HepG2 (cell line): ENCODE measurements at regions not wholly inside any gene's neighbourhood (a gene's known extent, or its start where the extent isn't known, plus 50 kb on each side); places are given as distances from the start of the nearest gene placed in this dataset.

Source experiments
- ATAC-seq: fragments of 200-7000 bp; cut with Tn5 transposase; 3 replicates; pipeline ENCODE4 v1.9.1; 2020; ENCODE audit warnings: mild to moderate bottlenecking, moderate library complexity
- BruUV-seq: library from RNA; stranded (reverse); fragments of 400-500 nt; replicated peaks from 2 replicates; lab custom pipeline; 2021; lab: Mats Ljungman, UMichigan
- CTCF ChIA-PET: fragments of 300-600 bp; formaldehyde crosslinking; extraction: SDS; loops from one replicate; lab custom pipeline; 2021; ENCODE audit warnings: low total read pairs, inconsistent platforms, low intra/inter-chr PET ratio; lab: Yijun Ruan, JAX
- POLR2A ChIA-PET: fragments of 350-600 bp; sonication (Branson Sonifier 250); formaldehyde crosslinking; loops from one replicate; lab custom pipeline; 2020; ENCODE audit warnings: antibody characterized with exemption, inconsistent platforms; lab: Yijun Ruan, JAX
- DNase-seq: peaks from one replicate; pipeline ENCODE4 v3.0.0-alpha.2; 2015; ENCODE audit warnings: low spot score
- FAIRE-seq: peaks from 3 replicates; lab custom pipeline; 2011; peaks lifted over from hg19 to GRCh38; lab: Jason Lieb, UNC
- H2AFZ ChIP-seq: one replicate; pipeline ENCODE4 v1.6.1; 2011; ENCODE audit warnings: low read length, inconsistent platforms
- H3K27ac ChIP-seq: fragments of 300-600 bp; 3 replicates; pipeline ENCODE4 v1.8.0; 2011; ENCODE audit warnings: mixed run types, mild to moderate bottlenecking, mixed read lengths, low read length, inconsistent platforms; ENCODE audit not compliant: insufficient read depth; ENCODE audit errors: extremely low read length
- H3K27me3 ChIP-seq, 2 experiments: fragments of 200-600 bp in 1 of 2; 2 replicates in 1 of 2; 3 replicates in 1 of 2; pipeline versions ENCODE4 v1.6.0 to v1.8.0; 2011; ENCODE audit warnings: low read length in 2 of 2, mild to moderate bottlenecking in 2 of 2, moderate library complexity in 2 of 2, inconsistent platforms in 1 of 2; ENCODE audit not compliant: insufficient read depth in 2 of 2, control insufficient read depth in 1 of 2
- H3K36me3 ChIP-seq, 2 experiments: fragments of 200-600 bp in 1 of 2; replicated peaks in 1 of 2; 2 replicates in 1 of 2; 3 replicates in 1 of 2; pipeline versions ENCODE4 v1.5.1 to v1.8.0; 2011; ENCODE audit warnings: low read length in 2 of 2, inconsistent platforms in 1 of 2; ENCODE audit not compliant: insufficient read depth in 2 of 2, control insufficient read depth in 1 of 2
- H3K4me1 ChIP-seq: 2 replicates; pipeline ENCODE4 v1.5.1; 2012; ENCODE audit warnings: low read length, inconsistent platforms; ENCODE audit not compliant: insufficient read depth
- H3K4me2 ChIP-seq: 2 replicates; pipeline ENCODE4 v1.6.0; 2011; ENCODE audit warnings: low read depth, low read length, inconsistent platforms
- H3K4me3 ChIP-seq, 3 experiments: fragments of 200-600 bp in 1 of 3; sonication (generic), shearing (Covaris generic) in 1 of 3; replicated peaks in 1 of 3; 2 replicates each; pipeline ENCODE4 v1.5.1; 2011 to 2016; ENCODE audit warnings: low read length in 3 of 3, inconsistent platforms in 2 of 3, low read depth in 2 of 3, mild to moderate bottlenecking in 2 of 3, control low read depth in 1 of 3, mixed read lengths in 1 of 3; ENCODE audit not compliant: insufficient read depth in 1 of 3
- H3K79me2 ChIP-seq: one replicate; pipeline ENCODE4 v1.6.1; 2011; ENCODE audit warnings: low read length, inconsistent platforms; ENCODE audit not compliant: insufficient read depth
- H3K9ac ChIP-seq: 2 replicates; pipeline ENCODE4 v1.6.0; 2011; ENCODE audit warnings: mild to moderate bottlenecking, low read depth, low read length, inconsistent platforms; ENCODE audit not compliant: insufficient read depth
- H3K9me3 ChIP-seq: 2 replicates; pipeline ENCODE4 v1.5.1; 2012; ENCODE audit warnings: mild to moderate bottlenecking, low read length
- H4K20me1 ChIP-seq: 2 replicates; pipeline ENCODE4 v1.6.0; 2011; ENCODE audit warnings: inconsistent platforms, mild to moderate bottlenecking, low read length, moderate library complexity; ENCODE audit not compliant: insufficient read depth
- ARHGAP35 ChIP-seq: sonication (generic); formaldehyde crosslinking; IDR thresholded peaks from 2 replicates; pipeline ENCODE4 v1.9.0; 2022; ENCODE audit warnings: mild to moderate bottlenecking, inconsistent platforms, moderate library complexity, missing genetic modification reagents, borderline replicate concordance
- CSRNP2 ChIP-seq: sonication (generic); formaldehyde crosslinking; conservative IDR thresholded peaks from 2 replicates; pipeline ENCODE4 v1.8.0; 2022; ENCODE audit warnings: low read depth, missing genetic modification reagents
- HMGA1 ChIP-seq: sonication (generic); formaldehyde crosslinking; conservative IDR thresholded peaks from 2 replicates; pipeline ENCODE4 v1.4.0; 2020; ENCODE audit warnings: missing genetic modification reagents
- MYNN ChIP-seq: sonication (generic); formaldehyde crosslinking; IDR thresholded peaks from 2 replicates; pipeline ENCODE4 v1.4.0; 2020; ENCODE audit warnings: mild to moderate bottlenecking, low read depth, missing genetic modification reagents
- NFRKB ChIP-seq: fragments of 450-650 bp; IDR thresholded peaks from 2 replicates; pipeline ENCODE4 v1.6.1; 2017
- PRDM4 ChIP-seq: sonication (generic); formaldehyde crosslinking; IDR thresholded peaks from 2 replicates; pipeline ENCODE4 v1.9.0; 2021; ENCODE audit warnings: missing genetic modification reagents, borderline replicate concordance
- ZFP37 ChIP-seq: sonication (generic); formaldehyde crosslinking; IDR thresholded peaks from 2 replicates; pipeline ENCODE4 v1.4.0; 2020; ENCODE audit warnings: missing genetic modification reagents, borderline replicate concordance
- ZNF264 ChIP-seq: sonication (generic); formaldehyde crosslinking; IDR thresholded peaks from 2 replicates; pipeline ENCODE4 v1.4.0; 2020; ENCODE audit warnings: missing genetic modification reagents
- ZNF558 ChIP-seq: sonication (generic); formaldehyde crosslinking; IDR thresholded peaks from 2 replicates; pipeline ENCODE4 v1.9.0; 2022; ENCODE audit warnings: mild to moderate bottlenecking, missing genetic modification reagents, borderline replicate concordance
- ZNF563 ChIP-seq: sonication (generic); formaldehyde crosslinking; IDR thresholded peaks from 2 replicates; pipeline ENCODE4 v1.8.0; 2022; ENCODE audit warnings: mild to moderate bottlenecking, moderate library complexity, missing genetic modification reagents
- ZNF629 ChIP-seq: sonication (generic); formaldehyde crosslinking; conservative IDR thresholded peaks from 2 replicates; pipeline ENCODE4 v1.5.0; 2020; ENCODE audit warnings: missing genetic modification reagents
- WGBS: methylation state at CpG from one replicate; pipeline ENCODE4 v1.1.6; 2017; ENCODE audit warnings: low lambda C conversion rate; 5-methylcytosine and 5-hydroxymethylcytosine counted together
- in situ Hi-C: cut with HindIII; loops from 2 replicates; pipeline ENCODE4 v1.10.0; 2017; ENCODE audit warnings: low pct_unique_long_range_greater_than_20kb; ENCODE audit not compliant: extremely low pct_ligation_motif_present
- intact Hi-C: fragments of 100-400 bp; cut with micrococcal nuclease; formaldehyde crosslinking; loops from one replicate; pipeline ENCODE4 v1.10.0; 2022; ENCODE audit not compliant: unreplicated experiment

- Histone ChIP-seq H4K20me1 (no peaks in the 10 kb centered on the region), H3K4me2 (no peak overlapping the region), H3K9ac (no peak overlapping the region), H3K27ac (no peak overlapping the region), H3K79me2 (no peaks in the 10 kb centered on the region), H3K4me3 (no peak overlapping the region), H3K9me3 (no peaks in the 10 kb centered on the region), H3K36me3 (peaks cover 8 to 14% of the 10 kb centered on the region in 2 experiments; a peak in 3 of 5 replicates), H3K27me3 (no peaks in the 10 kb centered on the region; a peak in 1 of 5 replicates), H3K4me1 (no peaks in the 10 kb centered on the region), H2AFZ (no peak overlapping the region)
- no peak for DNase-seq
- WGBS = 96% methylated on average over 8 of the region's 8 CpGs
- FAIRE-seq = no peak
- TF ChIP-seq NFRKB (no peak), PRDM4 (CRISPR knock-in tag) (no peak), HMGA1 (CRISPR knock-in tag) (no peak), ZFP37 (no peak), ZNF558 (CRISPR knock-in tag) (no peak), CSRNP2 (CRISPR knock-in tag) (no peak), ARHGAP35 (no peak), ZNF563 (no peak), ZNF264 (no peak), MYNN (CRISPR knock-in tag) (no peak), ZNF629 (no peak)
- BruUV-seq = no TSS peak
- ATAC-seq = no peak
- CTCF ChIA-PET = no interaction called here
- intact Hi-C loops = no loop called here
- POLR2A ChIA-PET = no interaction called here
- in situ Hi-C loops = no loop called here
Measured at GRCh38 chr12:124432376-124432775, 135.0 kb downstream of the NCOR2 start.
